Stomach smooth muscle (tissue), 2 donors: ENCODE measurements at regions not wholly inside any gene's neighbourhood (a gene's known extent, or its start where the extent isn't known, plus 50 kb on each side); places are given as distances from the start of the nearest gene placed in this dataset.
"Not testable (repeated sequence)": the region's sequence is repeated elsewhere in the genome, so short reads cannot be mapped to it uniquely, and the experiment has no call there.

ENCODE experiments used
- H3K27ac ChIP-seq: one replicate; pipeline ENCODE4 v1.7.0; 2013; ENCODE audit warnings: mild to moderate bottlenecking, low read length, inconsistent platforms
- H3K27me3 ChIP-seq, 2 donors: one replicate each; pipeline ENCODE4 v1.7.0; 2013; ENCODE audit warnings: low read length in 2 of 2; ENCODE audit not compliant: insufficient read depth in 2 of 2, control insufficient read depth in 1 of 2
- H3K36me3 ChIP-seq, 2 donors: one replicate each; pipeline ENCODE4 v1.7.0; 2013; ENCODE audit warnings: low read length in 2 of 2; ENCODE audit not compliant: control insufficient read depth in 2 of 2, insufficient read depth in 2 of 2
- H3K4me1 ChIP-seq: one replicate; pipeline ENCODE4 v1.7.0; 2013; ENCODE audit warnings: low read length; ENCODE audit not compliant: control insufficient read depth, insufficient read depth
- H3K4me3 ChIP-seq, 2 donors: one replicate each; pipeline ENCODE4 v1.7.0; 2013; ENCODE audit warnings: low read length in 2 of 2
- H3K9ac ChIP-seq, 2 donors: one replicate each; pipeline ENCODE4 v1.7.0; 2013; ENCODE audit warnings: low read length in 2 of 2, mild to moderate bottlenecking in 1 of 2
- H3K9me3 ChIP-seq, 2 donors: one replicate each; pipeline ENCODE4 v1.7.0; 2013; ENCODE audit warnings: low read length in 2 of 2; ENCODE audit not compliant: control insufficient read depth in 2 of 2
- donor health status: healthy.
- donor health status: Pancreatic carcinoma.

DNA sequence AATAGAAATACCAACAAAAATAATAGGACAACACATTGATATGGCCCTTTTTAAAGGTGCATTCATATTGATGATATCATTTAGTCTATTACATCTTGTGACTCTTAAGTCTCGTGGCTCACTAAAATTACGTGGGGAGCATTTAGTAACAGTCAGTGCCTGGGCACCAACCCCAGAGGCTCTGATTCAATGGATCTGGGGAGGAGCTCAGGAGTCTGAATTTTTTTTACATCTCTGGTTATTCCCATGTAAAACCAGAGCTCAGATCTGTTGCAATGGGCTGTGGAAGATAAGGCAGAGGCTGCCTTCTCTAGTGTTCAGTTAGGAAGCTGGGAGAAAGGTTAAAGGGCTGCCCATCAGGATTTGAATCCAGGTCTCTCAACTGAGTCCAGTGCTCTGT, 549.9 kb upstream of the CDH5 start:
- H3K9me3 ChIP-seq, result no peaks in the 10 kb centered on the region
- H3K4me3 ChIP-seq, result no peak overlapping the region
- no peak overlapping the region for H3K9ac ChIP-seq
- H3K4me1 ChIP-seq, result no peaks in the 10 kb centered on the region
- no peaks in the 10 kb centered on the region for H3K27me3 ChIP-seq
- H3K27ac ChIP-seq, result no peak overlapping the region
- no peaks in the 10 kb centered on the region for H3K36me3 ChIP-seq

DNA sequence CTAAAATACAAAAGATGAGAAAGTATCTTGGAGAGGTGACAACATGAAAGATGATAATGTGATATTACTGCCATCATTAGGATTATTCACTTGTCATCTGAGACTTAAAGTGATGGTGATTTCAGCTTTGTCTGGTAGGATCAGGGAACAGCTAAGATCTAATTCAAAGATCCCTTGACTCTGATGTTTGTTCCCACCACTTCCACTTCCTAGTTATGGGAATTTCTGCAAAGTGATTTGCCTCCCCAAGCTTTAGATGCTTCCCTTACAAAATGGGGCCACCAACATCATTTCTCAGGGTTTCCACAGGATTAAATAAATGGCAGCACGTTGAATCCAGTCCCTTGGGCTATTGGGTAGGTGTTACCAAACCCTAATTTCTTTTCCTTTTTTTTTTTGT, 550.8 kb upstream of the CDH5 start:
- no peaks in the 10 kb centered on the region for H3K36me3 ChIP-seq
- H3K4me3 ChIP-seq, result no peak overlapping the region
- no peaks in the 10 kb centered on the region for H3K9me3 ChIP-seq
- no peak overlapping the region for H3K27ac ChIP-seq
- no peaks in the 10 kb centered on the region for H3K27me3 ChIP-seq
- no peaks in the 10 kb centered on the region for H3K4me1 ChIP-seq
- H3K9ac ChIP-seq, result no peak overlapping the region

DNA sequence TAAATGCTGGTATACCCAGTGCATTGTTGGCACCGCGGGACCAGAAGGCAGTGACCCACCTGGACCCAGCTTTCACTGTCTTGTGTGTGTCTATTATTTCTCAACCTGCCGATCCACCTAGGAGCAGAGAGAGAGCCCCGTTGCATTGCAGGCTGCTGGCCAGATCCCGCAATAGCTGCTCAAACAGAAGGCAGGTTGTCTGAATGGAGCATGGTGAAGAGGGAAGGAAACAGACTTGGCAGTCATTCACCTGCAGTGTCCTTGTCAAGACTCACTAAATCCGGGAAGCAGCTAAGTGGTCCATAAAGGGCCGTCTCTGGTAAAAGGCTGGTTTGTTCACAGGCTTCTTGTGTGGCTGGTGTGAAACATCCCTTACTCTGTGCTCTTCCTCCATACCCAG, 552.6 kb upstream of the CDH5 start:
- H3K9me3 ChIP-seq, H3K4me1 ChIP-seq, H3K9ac ChIP-seq, H3K4me3 ChIP-seq, H3K27me3 ChIP-seq, H3K27ac ChIP-seq, H3K36me3 ChIP-seq: not testable (repeated sequence)

DNA sequence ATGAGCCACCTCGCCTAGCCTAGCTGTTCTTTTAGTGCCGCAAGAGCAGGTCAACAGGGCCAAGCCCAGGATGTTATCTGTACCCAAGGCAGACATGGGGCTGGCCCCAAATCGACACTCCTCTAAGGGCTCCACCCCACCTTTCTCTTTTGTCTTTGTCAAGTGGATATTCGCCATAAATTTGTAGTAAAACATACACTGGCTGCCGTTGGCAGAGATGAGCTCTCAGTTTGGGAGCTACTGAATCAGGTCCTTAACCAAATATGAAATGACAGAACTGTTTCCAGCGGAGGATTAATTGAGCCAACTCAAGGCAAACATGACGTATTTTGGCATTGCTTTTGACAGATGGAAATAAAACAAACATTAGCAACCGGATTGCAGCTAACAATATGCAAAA, 556.9 kb upstream of the CDH5 start:
- no peak overlapping the region for H3K4me3 ChIP-seq
- H3K27ac ChIP-seq, result no peak overlapping the region
- H3K4me1 ChIP-seq, result no peaks in the 10 kb centered on the region
- H3K9me3 ChIP-seq, result no peaks in the 10 kb centered on the region
- no peaks in the 10 kb centered on the region for H3K36me3 ChIP-seq
- no peak overlapping the region for H3K9ac ChIP-seq
- H3K27me3 ChIP-seq, result no peaks in the 10 kb centered on the region

DNA sequence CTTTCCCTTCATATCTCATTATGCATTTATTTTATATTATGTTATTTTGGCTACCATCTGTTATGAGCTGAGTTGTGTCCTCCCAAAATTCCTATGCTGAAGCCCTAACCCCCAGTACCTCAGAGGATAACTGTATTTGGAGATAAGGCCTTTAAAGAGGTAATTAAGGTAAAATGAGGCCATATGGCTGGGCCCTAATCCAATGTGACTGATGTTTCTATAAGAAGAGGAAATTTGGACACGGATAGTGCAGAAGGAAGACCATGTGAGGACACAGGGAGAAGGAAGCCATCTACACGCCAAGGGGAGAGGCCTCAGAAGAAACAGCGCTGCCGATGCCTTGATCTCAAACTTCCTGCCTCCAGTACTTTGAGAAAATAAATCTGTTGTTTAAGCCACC, 557.7 kb upstream of the CDH5 start:
- no peaks in the 10 kb centered on the region for H3K36me3 ChIP-seq
- H3K4me1 ChIP-seq, result no peaks in the 10 kb centered on the region
- no peak overlapping the region for H3K9ac ChIP-seq
- H3K27me3 ChIP-seq, result no peaks in the 10 kb centered on the region
- no peak overlapping the region for H3K27ac ChIP-seq
- H3K9me3 ChIP-seq, result no peaks in the 10 kb centered on the region
- H3K4me3 ChIP-seq, result no peak overlapping the region

DNA sequence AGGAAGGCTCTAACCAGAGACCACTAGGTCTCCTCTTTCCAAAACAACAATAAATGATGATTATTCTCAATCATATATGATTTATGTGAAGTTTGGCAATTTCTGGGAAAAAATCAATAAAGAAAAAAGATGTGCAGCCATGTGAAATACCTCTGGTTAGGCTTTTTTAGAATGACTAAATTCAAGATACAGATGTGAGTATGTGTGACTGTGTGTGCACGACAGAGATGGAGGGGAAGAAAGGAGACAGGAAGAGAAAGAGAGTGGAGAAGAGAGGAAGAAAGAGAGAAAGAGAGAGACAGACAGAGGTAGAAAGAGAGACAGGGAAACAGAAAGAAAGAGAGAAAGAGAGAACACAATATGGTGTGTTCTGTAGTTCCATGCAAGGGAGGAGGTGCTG, 558.6 kb upstream of the CDH5 start:
- Histone ChIP-seq H3K9ac (no peak overlapping the region), H3K9me3 (no peaks in the 10 kb centered on the region), H3K4me3 (no peak overlapping the region), H3K36me3 (no peaks in the 10 kb centered on the region), H3K27me3 (no peaks in the 10 kb centered on the region), H3K27ac (no peak overlapping the region), H3K4me1 (no peaks in the 10 kb centered on the region)

DNA sequence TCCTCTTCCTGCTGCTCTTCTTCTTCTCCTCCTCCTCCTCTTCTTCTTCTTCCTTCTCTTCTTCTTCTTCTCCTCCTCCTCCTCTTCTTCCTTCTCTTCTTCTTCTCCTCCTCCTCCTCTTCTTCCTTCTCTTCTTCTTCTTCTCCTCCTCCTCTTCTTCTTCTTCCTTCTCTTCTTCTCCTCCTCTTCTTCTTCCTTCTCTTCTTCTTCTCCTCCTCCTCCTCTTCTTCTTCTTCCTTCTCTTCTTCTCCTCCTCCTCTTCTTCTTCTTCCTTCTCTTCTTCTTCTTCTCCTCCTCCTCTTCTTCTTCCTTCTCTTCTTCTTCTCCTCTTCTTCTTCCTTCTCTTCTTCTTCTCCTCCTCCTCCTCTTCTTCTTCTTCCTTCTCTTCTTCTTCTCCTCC, 560.8 kb upstream of the CDH5 start:
- H3K27ac ChIP-seq, H3K4me3 ChIP-seq, H3K36me3 ChIP-seq, H3K9me3 ChIP-seq, H3K27me3 ChIP-seq, H3K9ac ChIP-seq, H3K4me1 ChIP-seq: not testable (repeated sequence)

DNA sequence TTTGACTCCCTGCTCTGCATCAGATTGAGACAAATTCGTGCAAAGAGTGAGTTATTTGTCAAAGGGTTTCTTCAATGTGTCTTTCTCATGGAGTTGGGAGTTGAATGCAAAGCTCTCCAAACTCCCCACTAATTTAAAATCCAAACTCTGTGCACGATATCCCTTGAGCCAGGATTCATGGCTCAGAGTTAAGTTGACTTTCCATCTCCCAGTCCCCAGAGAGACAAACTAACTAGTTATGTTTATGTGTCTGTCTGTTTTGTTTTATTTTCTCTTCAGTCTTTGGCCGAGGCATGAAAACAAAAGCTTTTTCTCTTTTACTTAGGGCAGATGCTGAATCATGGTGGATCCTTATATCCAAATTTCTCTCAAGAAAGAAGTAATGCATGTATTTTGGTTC, 570.0 kb upstream of the CDH5 start:
- Histone ChIP-seq H3K4me3 (no peak overlapping the region), H3K4me1 (peaks cover 3% of the 10 kb centered on the region), H3K36me3 (no peaks in the 10 kb centered on the region), H3K9me3 (no peaks in the 10 kb centered on the region), H3K27me3 (no peaks in the 10 kb centered on the region), H3K9ac (no peak overlapping the region), H3K27ac (no peak overlapping the region)

DNA sequence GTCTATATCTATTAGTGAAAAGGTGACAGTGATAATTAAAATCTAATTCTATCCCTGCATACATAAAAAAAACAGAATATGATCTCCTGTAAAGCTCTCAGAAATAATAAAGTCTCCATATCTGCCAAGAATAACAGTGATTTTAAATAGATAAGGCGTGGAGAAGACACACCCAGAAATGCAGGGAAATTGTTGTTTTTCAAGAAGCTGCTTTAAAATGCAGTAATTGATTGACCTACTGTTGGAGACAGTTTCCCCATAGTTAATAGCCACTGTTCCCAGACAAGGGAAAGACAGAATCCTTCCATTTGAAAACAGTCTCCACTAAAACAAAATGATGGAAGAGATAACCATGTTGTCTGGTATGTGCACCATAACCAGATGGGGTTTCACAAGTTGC, 571.5 kb upstream of the CDH5 start:
- H3K4me1 ChIP-seq, result peaks cover 3% of the 10 kb centered on the region
- no peak overlapping the region for H3K27ac ChIP-seq
- no peaks in the 10 kb centered on the region for H3K9me3 ChIP-seq
- no peaks in the 10 kb centered on the region for H3K36me3 ChIP-seq
- no peaks in the 10 kb centered on the region for H3K27me3 ChIP-seq
- H3K4me3 ChIP-seq, result no peak overlapping the region
- no peak overlapping the region for H3K9ac ChIP-seq

DNA sequence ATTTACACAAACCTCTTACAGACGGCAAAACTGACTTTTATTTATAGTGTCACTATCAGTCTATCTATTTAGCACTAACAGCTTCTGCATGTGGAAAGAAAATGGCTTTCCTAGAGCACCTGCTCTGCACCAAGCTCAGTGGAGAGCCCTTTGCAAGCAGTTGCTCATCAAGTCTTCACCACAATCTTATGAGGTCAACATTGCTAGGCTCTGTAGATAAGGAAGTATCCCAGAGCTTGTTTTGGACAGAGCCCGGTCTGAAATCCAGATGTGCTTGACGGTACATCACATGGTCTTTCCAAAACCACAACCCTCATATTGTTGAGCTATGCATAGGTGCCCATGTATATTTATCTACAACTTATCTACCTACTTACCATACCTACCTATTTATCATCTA, 572.7 kb upstream of the CDH5 start:
- H3K9ac ChIP-seq, result no peak overlapping the region
- no peaks in the 10 kb centered on the region for H3K9me3 ChIP-seq
- H3K36me3 ChIP-seq, result no peaks in the 10 kb centered on the region
- H3K4me3 ChIP-seq, result no peak overlapping the region
- H3K27ac ChIP-seq, result no peak overlapping the region
- no peaks in the 10 kb centered on the region for H3K27me3 ChIP-seq
- peaks cover 3% of the 10 kb centered on the region for H3K4me1 ChIP-seq

DNA sequence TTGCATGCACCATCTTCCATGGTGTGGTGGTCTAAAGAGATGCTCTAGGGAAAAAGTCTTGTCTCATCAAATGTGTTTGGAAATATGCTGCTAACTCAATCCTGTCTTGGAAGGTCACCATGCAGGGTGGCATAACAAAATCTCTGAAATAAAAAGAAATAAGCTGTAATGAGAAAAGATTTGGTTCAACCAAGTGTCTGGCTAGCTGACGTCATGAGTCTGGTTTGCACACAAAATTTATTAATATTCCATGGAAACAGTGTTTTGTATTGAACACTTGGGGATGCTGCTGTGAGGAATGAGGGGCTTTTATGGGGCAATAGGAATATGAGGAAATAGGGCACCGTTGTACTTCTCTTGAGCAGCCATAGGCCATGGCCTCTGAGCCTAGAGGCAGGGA, 575.7 kb upstream of the CDH5 start:
- no peaks in the 10 kb centered on the region for H3K4me1 ChIP-seq
- H3K9ac ChIP-seq, result no peak overlapping the region
- no peak overlapping the region for H3K27ac ChIP-seq
- H3K9me3 ChIP-seq, result no peaks in the 10 kb centered on the region
- H3K4me3 ChIP-seq, result no peak overlapping the region
- no peaks in the 10 kb centered on the region for H3K27me3 ChIP-seq
- H3K36me3 ChIP-seq, result no peaks in the 10 kb centered on the region
